Vagina (tissue), 2 donors: ENCODE measurements at regions not wholly inside any gene's neighbourhood (a gene's known extent, or its start where the extent isn't known, plus 50 kb on each side); places are given as distances from the start of the nearest gene placed in this dataset.

ENCODE experiments used
- POLR2AphosphoS5 ChIP-seq, 2 donors: sonication (generic); formaldehyde crosslinking; IDR thresholded peaks; one replicate each; pipeline ENCODE4 v1.9.0; 2017; ENCODE audit warnings: antibody characterized with exemption in 2 of 2, mild to moderate bottlenecking in 2 of 2, low read depth in 1 of 2; ENCODE audit not compliant: insufficient read depth in 1 of 2
- TF ChIP-seq, protein P1 (sequence below), 3 experiments: fragments of 450-650 bp in 2 of 3; fragments of 200-600 bp in 1 of 3; sonication (generic) in 1 of 3; IDR thresholded peaks; one replicate each; pipeline ENCODE4 v1.5.1; 2017 to 2019; ENCODE audit warnings: antibody characterized with exemption in 3 of 3, mild to moderate bottlenecking in 2 of 3, moderate library complexity in 2 of 3

DNA sequence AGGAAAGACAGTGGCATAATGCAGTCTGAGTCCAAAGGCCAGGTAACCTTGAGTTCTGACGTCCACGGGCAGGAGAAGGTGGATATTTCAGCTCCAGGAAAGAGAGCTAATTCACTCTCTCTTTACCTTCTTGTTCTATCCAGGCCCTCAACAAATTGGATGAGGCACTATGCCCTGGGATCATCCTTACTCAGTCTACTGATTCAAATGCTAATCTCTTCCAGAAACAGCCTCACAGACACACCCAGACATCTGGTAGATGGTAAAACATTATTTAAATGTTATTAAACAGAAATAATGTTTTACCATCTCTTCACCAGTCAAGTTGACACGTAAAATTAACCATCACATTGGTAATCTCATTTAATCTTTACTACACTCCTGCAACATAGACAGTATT is 73.0 kb downstream of the RBM11 start:
- no peak for TF ChIP-seq POLR2AphosphoS5 (IDR thresholded peaks at IDR 0.05; ENCODE audit: insufficient read depth in 1 of 2, low read depth in 1 of 2)
- TF ChIP-seq, protein P1, sequence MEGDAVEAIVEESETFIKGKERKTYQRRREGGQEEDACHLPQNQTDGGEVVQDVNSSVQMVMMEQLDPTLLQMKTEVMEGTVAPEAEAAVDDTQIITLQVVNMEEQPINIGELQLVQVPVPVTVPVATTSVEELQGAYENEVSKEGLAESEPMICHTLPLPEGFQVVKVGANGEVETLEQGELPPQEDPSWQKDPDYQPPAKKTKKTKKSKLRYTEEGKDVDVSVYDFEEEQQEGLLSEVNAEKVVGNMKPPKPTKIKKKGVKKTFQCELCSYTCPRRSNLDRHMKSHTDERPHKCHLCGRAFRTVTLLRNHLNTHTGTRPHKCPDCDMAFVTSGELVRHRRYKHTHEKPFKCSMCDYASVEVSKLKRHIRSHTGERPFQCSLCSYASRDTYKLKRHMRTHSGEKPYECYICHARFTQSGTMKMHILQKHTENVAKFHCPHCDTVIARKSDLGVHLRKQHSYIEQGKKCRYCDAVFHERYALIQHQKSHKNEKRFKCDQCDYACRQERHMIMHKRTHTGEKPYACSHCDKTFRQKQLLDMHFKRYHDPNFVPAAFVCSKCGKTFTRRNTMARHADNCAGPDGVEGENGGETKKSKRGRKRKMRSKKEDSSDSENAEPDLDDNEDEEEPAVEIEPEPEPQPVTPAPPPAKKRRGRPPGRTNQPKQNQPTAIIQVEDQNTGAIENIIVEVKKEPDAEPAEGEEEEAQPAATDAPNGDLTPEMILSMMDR (IDR thresholded peaks at IDR 0.05) = no peak
